ENCODE measurements at regions not wholly inside any gene's neighbourhood (a gene's known extent, or its start where the extent isn't known, plus 50 kb on each side); places are given as distances from the start of the nearest gene placed in this dataset.

DNA sequence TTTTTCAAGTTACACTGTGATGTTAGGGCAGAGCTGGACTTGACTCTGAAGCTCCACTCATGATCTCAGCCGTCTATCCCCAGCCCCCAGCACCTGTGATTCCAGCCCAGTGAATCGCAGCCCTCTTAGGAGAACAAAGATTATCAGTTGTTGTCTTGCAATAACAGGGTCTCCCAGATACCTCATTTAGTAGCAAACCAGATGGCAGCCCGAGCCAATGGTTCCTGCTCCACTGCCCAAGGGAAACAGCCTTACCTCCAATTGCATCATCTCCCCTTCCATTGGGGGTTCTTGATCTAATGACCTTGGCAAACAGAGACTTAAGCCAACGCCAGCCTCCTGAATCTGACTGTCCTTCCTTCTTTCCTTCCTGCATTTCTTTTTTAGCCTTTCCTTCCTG is 371.2 kb downstream of the BCL11B start:
- TF ChIP-seq, protein P1, sequence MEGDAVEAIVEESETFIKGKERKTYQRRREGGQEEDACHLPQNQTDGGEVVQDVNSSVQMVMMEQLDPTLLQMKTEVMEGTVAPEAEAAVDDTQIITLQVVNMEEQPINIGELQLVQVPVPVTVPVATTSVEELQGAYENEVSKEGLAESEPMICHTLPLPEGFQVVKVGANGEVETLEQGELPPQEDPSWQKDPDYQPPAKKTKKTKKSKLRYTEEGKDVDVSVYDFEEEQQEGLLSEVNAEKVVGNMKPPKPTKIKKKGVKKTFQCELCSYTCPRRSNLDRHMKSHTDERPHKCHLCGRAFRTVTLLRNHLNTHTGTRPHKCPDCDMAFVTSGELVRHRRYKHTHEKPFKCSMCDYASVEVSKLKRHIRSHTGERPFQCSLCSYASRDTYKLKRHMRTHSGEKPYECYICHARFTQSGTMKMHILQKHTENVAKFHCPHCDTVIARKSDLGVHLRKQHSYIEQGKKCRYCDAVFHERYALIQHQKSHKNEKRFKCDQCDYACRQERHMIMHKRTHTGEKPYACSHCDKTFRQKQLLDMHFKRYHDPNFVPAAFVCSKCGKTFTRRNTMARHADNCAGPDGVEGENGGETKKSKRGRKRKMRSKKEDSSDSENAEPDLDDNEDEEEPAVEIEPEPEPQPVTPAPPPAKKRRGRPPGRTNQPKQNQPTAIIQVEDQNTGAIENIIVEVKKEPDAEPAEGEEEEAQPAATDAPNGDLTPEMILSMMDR (conservative IDR thresholded peaks at IDR 0.05), result no peak
- TF ChIP-seq ZFX (IDR thresholded peaks at IDR 0.05), result no peak
